Pancreas (tissue), 10 donors: ENCODE measurements at regions not wholly inside any gene's neighbourhood (a gene's known extent, or its start where the extent isn't known, plus 50 kb on each side); places are given as distances from the start of the nearest gene placed in this dataset.

Experiments used
- ATAC-seq, 4 donors: fragments of 200-7000 bp; cut with Tn5 transposase; one replicate each; pipeline versions ENCODE4 v1.8.0 to v1.9.1; 2020; ENCODE audit warnings: mild to moderate bottlenecking in 4 of 4, moderate library complexity in 4 of 4
- DNase-seq, 6 donors: peaks; one replicate each; pipeline ENCODE4 v3.0.0-alpha.2; 2020
- FAIRE-seq: peaks from 2 replicates; lab custom pipeline; 2012; peaks lifted over from hg19 to GRCh38; lab: Jason Lieb, UNC
- H3K27ac ChIP-seq, 4 donors: fragments of 200-600 bp; sonication (generic); 1 replicate in 3 of 4; 2 replicates in 1 of 4; pipeline versions ENCODE4 v1.5.0 to v1.8.0; 2020
- H3K27me3 ChIP-seq, 4 donors: fragments of 200-600 bp; one replicate each; pipeline ENCODE4 v1.8.0; 2021
- H3K36me3 ChIP-seq, 3 donors: fragments of 200-600 bp; sonication (generic) in 1 of 3; one replicate each; pipeline versions ENCODE4 v1.5.0 to v1.8.0; 2020 to 2021
- H3K4me1 ChIP-seq, 3 donors: fragments of 200-600 bp; one replicate each; pipeline ENCODE4 v1.8.0; 2021
- H3K4me3 ChIP-seq, 4 donors: fragments of 200-600 bp; sonication (generic) in 2 of 4; one replicate each; pipeline versions ENCODE4 v1.5.0 to v1.8.0; 2020 to 2021
- H3K9me3 ChIP-seq, 4 donors: fragments of 200-600 bp; one replicate each; pipeline ENCODE4 v1.8.0; 2021
- WGBS, 2 donors: extraction: QIAGEN DNeasy Blood & Tissue Kit; methylation state at CpG; one replicate each; pipeline ENCODE4 v1.1.7; 2013; 5-methylcytosine and 5-hydroxymethylcytosine counted together
- intact Hi-C, 3 donors: fragments of 100-400 bp; cut with DNase I; formaldehyde crosslinking; loops; one replicate each; pipeline versions ENCODE4 v1.11.1 to v1.14.2; 2022
- TF ChIP-seq, protein P1 (sequence below), 4 donors: fragments of 200-600 bp; sonication (generic) in 3 of 4; IDR thresholded peaks; one replicate each; pipeline versions ENCODE4 v1.5.0 to v1.8.0; 2021; ENCODE audit warnings: antibody characterized with exemption in 4 of 4
- donor health status: healthy with polysubstance abuse.
- donor health status: DM: no; HTN: no; CAD: no; lungs with moderate emphysema.
- donor health status: DM: no; HTN: no; CAD: no.
- donor health status: control.
- donor health status: control.
- donor health status: Bipolar disorder and iron deficiency.
- donor health status: DM: yes; HTN: yes; CAD: no.
- donor health status: DM: no; HTN: no; CAD: no.
- donor health status: DM: no; HTN: no; CAD: no.
- donor health status: DM: yes; HTN: yes; CAD: no.

DNA sequence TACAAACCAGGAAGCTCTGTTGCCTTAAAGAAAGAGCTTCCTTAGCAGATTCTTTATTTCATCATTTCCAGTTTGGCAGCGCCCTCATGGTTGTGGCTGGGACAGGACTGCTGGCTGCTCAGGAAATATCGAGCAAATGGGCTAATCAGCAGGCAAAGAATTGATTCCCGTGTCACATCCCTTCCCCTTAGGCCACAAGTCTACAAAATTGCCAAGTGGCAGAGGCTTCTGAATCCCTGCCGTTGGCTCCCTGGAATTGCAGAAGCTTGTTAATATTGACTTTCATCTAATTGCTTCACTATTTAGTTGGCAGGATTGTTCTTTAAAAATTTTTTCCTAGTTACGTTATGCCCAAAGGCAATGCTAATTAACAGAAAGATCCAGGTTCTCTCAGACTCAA lies 456.3 kb upstream of the ERCC4 start:
- H3K27me3 ChIP-seq = no peaks in the 10 kb centered on the region
- ATAC-seq (no peak), DNase-seq (peak in 1 of 6 donors; percentile 7), FAIRE-seq (no peak)
- no peaks in the 10 kb centered on the region for H3K36me3 ChIP-seq
- no peak overlapping the region for H3K27ac ChIP-seq
- intact Hi-C loops = no loop called here
- WGBS, 2 donors = 44 to 58% methylated on average over 5 of the region's 5 CpGs
- H3K4me1 ChIP-seq = no peaks in the 10 kb centered on the region
- TF ChIP-seq, protein P1, sequence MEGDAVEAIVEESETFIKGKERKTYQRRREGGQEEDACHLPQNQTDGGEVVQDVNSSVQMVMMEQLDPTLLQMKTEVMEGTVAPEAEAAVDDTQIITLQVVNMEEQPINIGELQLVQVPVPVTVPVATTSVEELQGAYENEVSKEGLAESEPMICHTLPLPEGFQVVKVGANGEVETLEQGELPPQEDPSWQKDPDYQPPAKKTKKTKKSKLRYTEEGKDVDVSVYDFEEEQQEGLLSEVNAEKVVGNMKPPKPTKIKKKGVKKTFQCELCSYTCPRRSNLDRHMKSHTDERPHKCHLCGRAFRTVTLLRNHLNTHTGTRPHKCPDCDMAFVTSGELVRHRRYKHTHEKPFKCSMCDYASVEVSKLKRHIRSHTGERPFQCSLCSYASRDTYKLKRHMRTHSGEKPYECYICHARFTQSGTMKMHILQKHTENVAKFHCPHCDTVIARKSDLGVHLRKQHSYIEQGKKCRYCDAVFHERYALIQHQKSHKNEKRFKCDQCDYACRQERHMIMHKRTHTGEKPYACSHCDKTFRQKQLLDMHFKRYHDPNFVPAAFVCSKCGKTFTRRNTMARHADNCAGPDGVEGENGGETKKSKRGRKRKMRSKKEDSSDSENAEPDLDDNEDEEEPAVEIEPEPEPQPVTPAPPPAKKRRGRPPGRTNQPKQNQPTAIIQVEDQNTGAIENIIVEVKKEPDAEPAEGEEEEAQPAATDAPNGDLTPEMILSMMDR (IDR thresholded peaks at IDR 0.05) = no peak
- no peaks in the 10 kb centered on the region for H3K9me3 ChIP-seq
- H3K4me3 ChIP-seq = no peak overlapping the region

DNA sequence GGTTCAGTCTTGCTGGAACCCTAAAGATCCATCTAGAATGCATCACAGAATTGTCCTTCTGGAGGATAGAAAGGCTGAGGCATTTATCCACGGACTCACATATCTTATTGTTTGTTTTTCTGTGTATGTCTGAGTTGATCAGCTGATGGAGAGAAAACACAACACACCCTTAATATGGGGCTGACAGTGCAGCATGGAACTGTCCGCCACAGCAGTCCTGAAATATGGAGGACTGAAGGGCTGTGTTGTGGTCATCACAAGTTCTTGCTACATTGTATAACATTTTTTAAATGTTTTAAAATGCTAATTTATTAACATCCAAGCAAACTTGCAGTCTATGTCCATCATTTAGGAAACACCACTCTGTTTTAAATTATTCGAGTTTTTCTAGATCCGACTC lies 448.9 kb upstream of the ERCC4 start:
- TF ChIP-seq, protein P1 (IDR thresholded peaks at IDR 0.05) = no peak
- no peaks in the 10 kb centered on the region for H3K36me3 ChIP-seq
- no peak for DNase-seq
- no peaks in the 10 kb centered on the region for H3K9me3 ChIP-seq
- no peak for FAIRE-seq
- H3K27me3 ChIP-seq = no peaks in the 10 kb centered on the region
- H3K4me1 ChIP-seq = no peaks in the 10 kb centered on the region
- no peak overlapping the region for H3K4me3 ChIP-seq
- intact Hi-C loops = no loop called here
- no peak overlapping the region for H3K27ac ChIP-seq
- 51 to 58% methylated on average over 4 of the region's 4 CpGs for WGBS, 2 donors
- no peak for ATAC-seq

DNA sequence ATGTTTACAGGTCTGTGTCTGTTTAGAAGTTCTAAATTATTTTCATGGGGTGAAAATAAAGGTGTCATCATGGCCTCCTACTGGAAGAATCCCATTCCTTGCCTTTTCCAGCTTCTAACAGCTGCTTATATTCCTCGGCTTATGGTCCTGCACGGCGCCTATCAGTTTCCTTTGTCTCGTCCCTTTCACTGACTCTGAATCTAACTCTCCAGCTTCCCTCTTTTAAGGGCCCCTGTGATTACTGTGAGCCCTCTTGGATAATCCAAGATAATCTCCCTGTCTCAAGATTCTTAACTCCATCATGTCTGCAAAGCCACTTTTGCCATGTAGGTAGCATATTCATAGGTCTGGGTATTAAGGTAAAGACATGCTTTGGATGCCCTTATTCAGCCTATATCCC lies 441.0 kb upstream of the ERCC4 start:
- Histone ChIP-seq H3K4me1 (no peaks in the 10 kb centered on the region), H3K9me3 (no peaks in the 10 kb centered on the region), H3K4me3 (no peak overlapping the region), H3K27me3 (no peaks in the 10 kb centered on the region), H3K36me3 (no peaks in the 10 kb centered on the region), H3K27ac (no peak overlapping the region)
- intact Hi-C loops = no loop called here
- DNase-seq (no peak), ATAC-seq (no peak), FAIRE-seq (no peak)
- 71 to 74% methylated on average over 4 of the region's 4 CpGs for WGBS, 2 donors
- TF ChIP-seq, protein P1 (IDR thresholded peaks at IDR 0.05) = no peak

DNA sequence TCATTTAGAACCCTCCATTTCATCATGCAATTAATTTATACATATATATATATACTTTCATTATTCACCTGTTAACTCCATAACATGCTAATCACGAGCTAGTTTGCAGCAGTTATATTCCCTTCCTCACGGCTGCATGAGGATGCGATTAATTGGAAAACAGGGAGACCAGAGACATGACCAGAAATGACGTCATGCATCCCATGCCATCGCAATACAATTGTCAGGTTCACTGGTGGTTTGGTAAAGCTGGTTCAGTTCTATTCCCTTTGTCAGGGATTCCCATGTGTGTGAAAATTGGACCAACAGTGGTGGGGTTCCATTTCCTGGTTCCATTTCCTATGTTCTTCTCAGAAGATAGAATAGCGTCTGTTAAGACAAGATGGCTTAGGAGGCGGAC lies 440.4 kb upstream of the ERCC4 start:
- Histone ChIP-seq H3K27me3 (no peaks in the 10 kb centered on the region), H3K27ac (no peak overlapping the region), H3K4me1 (no peaks in the 10 kb centered on the region), H3K36me3 (no peaks in the 10 kb centered on the region), H3K9me3 (no peaks in the 10 kb centered on the region), H3K4me3 (no peak overlapping the region)
- intact Hi-C loops = no loop called here
- TF ChIP-seq, protein P1 (IDR thresholded peaks at IDR 0.05) = no peak
- FAIRE-seq (no peak), ATAC-seq (no peak), DNase-seq (no peak)
- WGBS, 2 donors = 74 to 81% methylated on average over 7 of the region's 7 CpGs

DNA sequence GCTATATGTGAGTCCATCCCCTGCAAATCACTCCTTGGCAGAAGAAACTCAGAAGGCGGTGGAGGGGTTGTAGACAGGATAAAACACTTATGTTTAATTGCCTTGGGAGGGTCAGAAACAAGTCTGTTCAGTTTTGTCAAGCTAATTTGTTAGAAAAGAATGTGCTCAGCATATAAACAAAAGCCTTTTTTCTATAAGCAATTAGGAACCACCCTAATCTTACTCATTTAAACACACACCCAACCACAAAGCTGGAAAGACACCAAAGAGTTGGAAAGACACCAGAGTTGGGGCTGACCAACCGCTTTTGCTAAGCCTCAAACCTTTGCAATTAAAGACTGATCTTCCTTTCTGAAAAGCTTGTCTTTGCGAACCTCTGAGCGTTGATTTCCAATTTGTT lies 439.2 kb upstream of the ERCC4 start:
- Histone ChIP-seq H3K27ac (no peak overlapping the region), H3K27me3 (no peaks in the 10 kb centered on the region), H3K36me3 (no peaks in the 10 kb centered on the region), H3K9me3 (no peaks in the 10 kb centered on the region), H3K4me1 (no peaks in the 10 kb centered on the region), H3K4me3 (no peak overlapping the region)
- intact Hi-C loops = no loop called here
- FAIRE-seq (no peak), DNase-seq (no peak), ATAC-seq (no peak)
- TF ChIP-seq, protein P1 (IDR thresholded peaks at IDR 0.05) = no peak
- 49 to 69% methylated on average over 4 of the region's 4 CpGs for WGBS, 2 donors
